ENCODE measurements at regions not wholly inside any gene's neighbourhood (a gene's known extent, or its start where the extent isn't known, plus 50 kb on each side); places are given as distances from the start of the nearest gene placed in this dataset.

- H3K56ac ChIP-seq (replicated peaks; ENCODE audit: insufficient read length, low read depth, low read length) = no peak overlapping the region
- H3K4me1 ChIP-seq (replicated peaks in 1 of 4; ENCODE audit: control insufficient read depth in 3 of 4, insufficient read depth in 4 of 4, low read length in 3 of 4) = peaks cover 0 to 7% (median 0%) of the 10 kb centered on the region in 4 experiments; a peak in 3 of 7 replicates
- ChIA-PET CTCF (ENCODE audit: partially characterized antibody) (interaction anchor here (1.2 to 2.6 kb wide), 3 partner anchors 17 to 126 kb away, joined by 3 to 7 read pairs (median 3); no protein-coding TSS in a partner anchor), POLR2A (ENCODE audit: partially characterized antibody) (interaction anchor here (0.6 kb wide), 1 partner anchor 680 kb away, joined by 4 read pairs; no protein-coding TSS in a partner anchor)
- H3K4me2 ChIP-seq (ENCODE audit: insufficient read depth in 1 of 2, low read depth in 2 of 2, low read length in 2 of 2) = no peak overlapping the region
- no peak overlapping the region for H4K8ac ChIP-seq (ENCODE audit: extremely low read depth, insufficient read depth, low read length)
- H3K79me2 ChIP-seq (ENCODE audit: control insufficient read depth in 1 of 2, insufficient read depth in 2 of 2, low read length in 2 of 2) = no peaks in the 10 kb centered on the region
- no peak overlapping the region for H3K23ac ChIP-seq (ENCODE audit: insufficient read length)
- no peak overlapping the region for H3K18ac ChIP-seq (ENCODE audit: extremely low read depth, low read length)
- no peak overlapping the region for H2BK120ac ChIP-seq (replicated peaks; ENCODE audit: low read depth, low read length)
- WGBS, 2 experiments (ENCODE audit: extremely low coverage in 1 of 2, insufficient coverage in 1 of 2, insufficient read length in 1 of 2, insufficient replicate concordance in 2 of 2, low coverage in 1 of 2, low lambda C conversion rate in 2 of 2, missing lambda C conversion rate in 1 of 2) = 94% methylated on average over 1 of the region's 1 CpG; no CpG with 5 or more reads in 1 of the 2 experiments
- H3K9ac ChIP-seq (replicated peaks in 1 of 4; ENCODE audit: extremely low read depth in 1 of 4, low read depth in 3 of 4, low read length in 3 of 4) = no peak overlapping the region
- no peak overlapping the region for H3K4ac ChIP-seq (replicated peaks; ENCODE audit: insufficient read length, low read depth, low read length)
- H3K36me3 ChIP-seq (ENCODE audit: control insufficient read depth in 2 of 4, insufficient read depth in 4 of 4, low read length in 3 of 4) = no peaks in the 10 kb centered on the region
- no peaks in the 10 kb centered on the region; a peak in 2 of 4 replicates for H3K9me3 ChIP-seq (ENCODE audit: insufficient read depth in 2 of 2, low read depth in 1 of 2, low read length in 1 of 2)
- no peak overlapping the region for H3K27ac ChIP-seq (ENCODE audit: low read depth, low read length)
- H4K5ac ChIP-seq (ENCODE audit: insufficient read length, low read depth, low read length) = no peak overlapping the region
- no peaks in the 10 kb centered on the region for H3K23me2 ChIP-seq (ENCODE audit: low read depth, low read length)
- H3K4me3 ChIP-seq (ENCODE audit: extremely low read depth in 1 of 4, insufficient read depth in 2 of 4, low read depth in 3 of 4, low read length in 4 of 4) = no peak overlapping the region
- DNase-seq (ENCODE audit: low read depth in 1 of 2, low spot score in 2 of 2) = no peak
- FAIRE-seq = no peak
- no peak overlapping the region for H3K14ac ChIP-seq (ENCODE audit: insufficient read length)
- H4K91ac ChIP-seq (replicated peaks; ENCODE audit: insufficient read length, low read length) = no peak overlapping the region
- no peaks in the 10 kb centered on the region for H3K79me1 ChIP-seq (ENCODE audit: low read depth, low read length)
- H2BK20ac ChIP-seq (ENCODE audit: low read length) = no peak overlapping the region
- H2AK5ac ChIP-seq (ENCODE audit: low read depth, low read length) = no peak overlapping the region
- H2BK15ac ChIP-seq (ENCODE audit: low read length) = no peak overlapping the region
- no peak overlapping the region for H2BK5ac ChIP-seq (ENCODE audit: low read depth, low read length)
- no peak overlapping the region for H2BK12ac ChIP-seq (ENCODE audit: low read depth, low read length)
- no peak overlapping the region for H2AFZ ChIP-seq (ENCODE audit: low read length)
- no peaks in the 10 kb centered on the region for H3K27me3 ChIP-seq (replicated peaks in 1 of 4; ENCODE audit: control insufficient read depth in 3 of 4, extremely low read depth in 1 of 4, insufficient read depth in 3 of 4, low read length in 3 of 4)
- no peaks in the 10 kb centered on the region for H4K20me1 ChIP-seq (replicated peaks in 1 of 2; ENCODE audit: control insufficient read depth in 1 of 2, insufficient read depth in 2 of 2, low read length in 2 of 2)
Measured at GRCh38 chr5:136560126-136560525, 194.8 kb upstream of the TRPC7 start.

All from H1 (cell line).